SHP77 treated with DMSO at 0.1 percent for 48 hours (cell line): ENCODE measurements at regions not wholly inside any gene's neighbourhood (a gene's known extent, or its start where the extent isn't known, plus 50 kb on each side); places are given as distances from the start of the nearest gene placed in this dataset.
"Not testable (repeated sequence)": the region's sequence is repeated elsewhere in the genome, so short reads cannot be mapped to it uniquely, and the experiment has no call there.

Source experiments
- DNase-seq: peaks from one replicate; lab custom pipeline; 2025; lab: John Stamatoyannopoulos, UW

GRCh38 chr6:16907991-16908390 is 146.7 kb upstream of the ATXN1 start:
- no peak for DNase-seq

- DNase-seq = no peak
These were observed 143.7 kb upstream of the ATXN1 start for GRCh38 chr6:16904957-16905356.

GRCh38 chr6:16903470-16903869 is 142.2 kb upstream of the ATXN1 start:
- no peak for DNase-seq

- no peak for DNase-seq
These were observed 141.2 kb upstream of the ATXN1 start for GRCh38 chr6:16902502-16902901.

- DNase-seq = no peak
These were observed 140.5 kb upstream of the ATXN1 start for GRCh38 chr6:16901782-16902181.

GRCh38 chr6:16901306-16901705 is 140.0 kb upstream of the ATXN1 start:
- DNase-seq = no peak

- no peak for DNase-seq
These were observed 137.6 kb upstream of the ATXN1 start for GRCh38 chr6:16898640-16899396.

- DNase-seq = no peak
These were observed 136.4 kb upstream of the ATXN1 start for GRCh38 chr6:16897669-16898068.

- DNase-seq = no peak
These were observed 133.0 kb upstream of the ATXN1 start for GRCh38 chr6:16894301-16894700.

- not testable (repeated sequence) for DNase-seq
These were observed 129.8 kb upstream of the ATXN1 start for GRCh38 chr6:16891110-16891509.

GRCh38 chr6:16885411-16886160 is 124.3 kb upstream of the ATXN1 start:
- DNase-seq = no peak

- DNase-seq = no peak
These were observed 123.3 kb upstream of the ATXN1 start for GRCh38 chr6:16884526-16884925.

- DNase-seq = no peak
These were observed 122.2 kb upstream of the ATXN1 start for GRCh38 chr6:16883414-16883813.

- DNase-seq = no peak
These were observed 121.0 kb upstream of the ATXN1 start for GRCh38 chr6:16882230-16882629.

GRCh38 chr6:16876852-16877251 is 115.6 kb upstream of the ATXN1 start:
- not testable (repeated sequence) for DNase-seq

GRCh38 chr6:16876201-16876600 is 114.9 kb upstream of the ATXN1 start:
- no peak for DNase-seq

- DNase-seq = no peak
These were observed 112.4 kb upstream of the ATXN1 start for GRCh38 chr6:16873698-16874097.

GRCh38 chr6:16872543-16873235 is 111.4 kb upstream of the ATXN1 start:
- no peak for DNase-seq

GRCh38 chr6:16871047-16871446 is 109.8 kb upstream of the ATXN1 start:
- DNase-seq = no peak

- DNase-seq = no peak
These were observed 107.7 kb upstream of the ATXN1 start for GRCh38 chr6:16868968-16869367.

GRCh38 chr6:16857969-16858592 is 96.8 kb upstream of the ATXN1 start:
- DNase-seq = no peak

- no peak for DNase-seq
These were observed 94.2 kb upstream of the ATXN1 start for GRCh38 chr6:16855460-16855859.
